GM10266 (cell line): ENCODE measurements at regions not wholly inside any gene's neighbourhood (a gene's known extent, or its start where the extent isn't known, plus 50 kb on each side); places are given as distances from the start of the nearest gene placed in this dataset.

Experiments
- DNase-seq: peaks from one replicate; pipeline ENCODE4 v3.0.0; 2012; ENCODE audit errors: extremely low spot score
- CTCF ChIP-seq: IDR thresholded peaks from 2 replicates; pipeline ENCODE4 v1.5.1; 2012; ENCODE audit warnings: mild to moderate bottlenecking, low read depth; ENCODE audit not compliant: control insufficient read depth, insufficient read depth; ENCODE audit errors: missing control alignments

- no peak for TF ChIP-seq CTCF
These were observed 1552.6 kb downstream of the C4orf33 start for GRCh38 chr4:130648570-130648969.

GRCh38 chr4:130653842-130654241, 1557.9 kb downstream of the C4orf33 start:
- no peak for TF ChIP-seq CTCF
- DNase-seq, result no peak

More at GRCh38 chr4:130648570-130648969, 1552.6 kb downstream of the C4orf33 start:
- no peak for DNase-seq

- no peak for TF ChIP-seq CTCF
- DNase-seq, result no peak
These were observed 1563.4 kb downstream of the C4orf33 start for GRCh38 chr4:130659320-130659719.

GRCh38 chr4:130668859-130669258, 1572.9 kb downstream of the C4orf33 start:
- DNase-seq, result no peak
- no peak for TF ChIP-seq CTCF

GRCh38 chr4:130675266-130675665, 1579.3 kb downstream of the C4orf33 start:
- TF ChIP-seq CTCF, result no peak

GRCh38 chr4:130689181-130689580, 1593.2 kb downstream of the C4orf33 start:
- TF ChIP-seq CTCF, result no peak
- no peak for DNase-seq

More at GRCh38 chr4:130675266-130675665, 1579.3 kb downstream of the C4orf33 start:
- no peak for DNase-seq

GRCh38 chr4:130698251-130698650, 1602.3 kb downstream of the C4orf33 start:
- no peak for TF ChIP-seq CTCF
- DNase-seq, result no peak
